ENCODE measurements at regions not wholly inside any gene's neighbourhood (a gene's known extent, or its start where the extent isn't known, plus 50 kb on each side); places are given as distances from the start of the nearest gene placed in this dataset.

GRCh38 chr3:166104938-166105337 lies 267.7 kb upstream of the BCHE start:
- no peaks in the 10 kb centered on the region for H3K9me3 Mint-ChIP-seq (ENCODE audit: unreplicated experiment)
- DNase-seq (ENCODE audit: low spot score) = no peak
- no peaks in the 10 kb centered on the region for H3K27me3 Mint-ChIP-seq (ENCODE audit: unreplicated experiment)
- no peak overlapping the region for H3K4me3 Mint-ChIP-seq (ENCODE audit: unreplicated experiment)
- H3K4me1 Mint-ChIP-seq (ENCODE audit: unreplicated experiment) = no peaks in the 10 kb centered on the region
- H3K27ac Mint-ChIP-seq (ENCODE audit: unreplicated experiment) = no peak overlapping the region
- TF ChIP-seq, protein P1, sequence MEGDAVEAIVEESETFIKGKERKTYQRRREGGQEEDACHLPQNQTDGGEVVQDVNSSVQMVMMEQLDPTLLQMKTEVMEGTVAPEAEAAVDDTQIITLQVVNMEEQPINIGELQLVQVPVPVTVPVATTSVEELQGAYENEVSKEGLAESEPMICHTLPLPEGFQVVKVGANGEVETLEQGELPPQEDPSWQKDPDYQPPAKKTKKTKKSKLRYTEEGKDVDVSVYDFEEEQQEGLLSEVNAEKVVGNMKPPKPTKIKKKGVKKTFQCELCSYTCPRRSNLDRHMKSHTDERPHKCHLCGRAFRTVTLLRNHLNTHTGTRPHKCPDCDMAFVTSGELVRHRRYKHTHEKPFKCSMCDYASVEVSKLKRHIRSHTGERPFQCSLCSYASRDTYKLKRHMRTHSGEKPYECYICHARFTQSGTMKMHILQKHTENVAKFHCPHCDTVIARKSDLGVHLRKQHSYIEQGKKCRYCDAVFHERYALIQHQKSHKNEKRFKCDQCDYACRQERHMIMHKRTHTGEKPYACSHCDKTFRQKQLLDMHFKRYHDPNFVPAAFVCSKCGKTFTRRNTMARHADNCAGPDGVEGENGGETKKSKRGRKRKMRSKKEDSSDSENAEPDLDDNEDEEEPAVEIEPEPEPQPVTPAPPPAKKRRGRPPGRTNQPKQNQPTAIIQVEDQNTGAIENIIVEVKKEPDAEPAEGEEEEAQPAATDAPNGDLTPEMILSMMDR (IDR thresholded peaks at IDR 0.05; ENCODE audit: unreplicated experiment) = no peak
- H3K36me3 Mint-ChIP-seq (ENCODE audit: low read depth, unreplicated experiment) = no peaks in the 10 kb centered on the region

- H3K36me3 Mint-ChIP-seq (ENCODE audit: low read depth, unreplicated experiment) = no peaks in the 10 kb centered on the region
- TF ChIP-seq, protein P1 (IDR thresholded peaks at IDR 0.05; ENCODE audit: unreplicated experiment) = no peak
- no peak overlapping the region for H3K4me3 Mint-ChIP-seq (ENCODE audit: unreplicated experiment)
- no peak overlapping the region for H3K27ac Mint-ChIP-seq (ENCODE audit: unreplicated experiment)
- DNase-seq (ENCODE audit: low spot score) = no peak
- peaks cover 2% of the 10 kb centered on the region for H3K27me3 Mint-ChIP-seq (ENCODE audit: unreplicated experiment)
- no peaks in the 10 kb centered on the region for H3K9me3 Mint-ChIP-seq (ENCODE audit: unreplicated experiment)
- H3K4me1 Mint-ChIP-seq (ENCODE audit: unreplicated experiment) = no peaks in the 10 kb centered on the region
Measured at GRCh38 chr3:166100730-166101129, 263.5 kb upstream of the BCHE start.

- DNase-seq (ENCODE audit: low spot score) = no peak
- Mint-ChIP-seq H3K36me3 (ENCODE audit: low read depth, unreplicated experiment) (no peaks in the 10 kb centered on the region), H3K4me3 (ENCODE audit: unreplicated experiment) (no peak overlapping the region), H3K9me3 (ENCODE audit: unreplicated experiment) (no peaks in the 10 kb centered on the region), H3K4me1 (ENCODE audit: unreplicated experiment) (no peaks in the 10 kb centered on the region), H3K27ac (ENCODE audit: unreplicated experiment) (no peak overlapping the region), H3K27me3 (ENCODE audit: unreplicated experiment) (peaks cover 1% of the 10 kb centered on the region)
- TF ChIP-seq, protein P1 (IDR thresholded peaks at IDR 0.05; ENCODE audit: unreplicated experiment) = no peak
Measured at GRCh38 chr3:166089575-166089974, 252.4 kb upstream of the BCHE start.

DNA sequence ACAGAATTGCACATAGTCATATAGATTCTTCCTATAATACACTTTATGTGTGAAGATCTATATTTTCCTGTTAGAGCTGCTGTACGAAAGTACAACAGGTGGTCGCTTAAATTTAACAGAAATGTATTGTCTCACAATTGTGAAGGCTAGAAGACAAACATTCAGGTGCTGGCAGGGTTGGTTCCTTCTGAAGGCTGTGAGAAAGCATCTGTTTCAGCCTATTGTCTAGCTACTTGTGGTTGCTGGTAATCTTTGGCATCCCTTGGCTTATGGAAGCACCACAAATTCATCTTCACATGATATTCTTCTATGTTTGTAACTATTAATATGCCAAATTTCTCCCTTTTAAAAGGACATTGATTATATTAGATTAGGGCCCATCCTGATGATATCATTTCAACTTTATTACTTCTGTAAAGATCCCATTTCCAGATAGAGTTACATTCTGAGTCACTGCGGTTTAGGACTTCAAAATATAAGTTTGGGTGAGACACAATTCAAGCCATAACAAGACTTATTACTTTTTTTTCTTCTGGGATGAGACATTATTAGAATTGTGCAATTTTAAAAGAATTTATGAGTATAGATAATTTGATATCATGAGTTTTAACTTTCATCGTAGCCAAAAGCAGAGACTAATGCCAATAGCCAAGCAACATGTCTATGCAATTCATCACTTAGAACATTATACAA lies 248.1 kb upstream of the BCHE start:
- H3K27ac Mint-ChIP-seq (ENCODE audit: unreplicated experiment) = no peak overlapping the region
- H3K36me3 Mint-ChIP-seq (ENCODE audit: low read depth, unreplicated experiment) = no peaks in the 10 kb centered on the region
- H3K4me1 Mint-ChIP-seq (ENCODE audit: unreplicated experiment) = no peaks in the 10 kb centered on the region
- TF ChIP-seq, protein P1 (IDR thresholded peaks at IDR 0.05; ENCODE audit: unreplicated experiment) = no peak
- H3K9me3 Mint-ChIP-seq (ENCODE audit: unreplicated experiment) = no peaks in the 10 kb centered on the region
- H3K4me3 Mint-ChIP-seq (ENCODE audit: unreplicated experiment) = no peak overlapping the region
- DNase-seq (ENCODE audit: low spot score) = no peak
- peaks cover 1% of the 10 kb centered on the region for H3K27me3 Mint-ChIP-seq (ENCODE audit: unreplicated experiment)

- H3K9me3 Mint-ChIP-seq (ENCODE audit: unreplicated experiment) = no peaks in the 10 kb centered on the region
- no peak overlapping the region for H3K4me3 Mint-ChIP-seq (ENCODE audit: unreplicated experiment)
Measured at GRCh38 chr3:166080096-166080495, 242.9 kb upstream of the BCHE start.

More at GRCh38 chr3:166080096-166080495, 242.9 kb upstream of the BCHE start:
- Mint-ChIP-seq H3K27ac (ENCODE audit: unreplicated experiment) (no peak overlapping the region), H3K27me3 (ENCODE audit: unreplicated experiment) (no peaks in the 10 kb centered on the region), H3K36me3 (ENCODE audit: low read depth, unreplicated experiment) (no peaks in the 10 kb centered on the region), H3K4me1 (ENCODE audit: unreplicated experiment) (no peaks in the 10 kb centered on the region)
- DNase-seq (ENCODE audit: low spot score) = no peak
- TF ChIP-seq, protein P1 (IDR thresholded peaks at IDR 0.05; ENCODE audit: unreplicated experiment) = no peak

All from endothelial cell (in vitro differentiated cells).